SW 1271 (cell line): ENCODE measurements at regions not wholly inside any gene's neighbourhood (a gene's known extent, or its start where the extent isn't known, plus 50 kb on each side); places are given as distances from the start of the nearest gene placed in this dataset.
"Not testable (repeated sequence)": the region's sequence is repeated elsewhere in the genome, so short reads cannot be mapped to it uniquely, and the experiment has no call there.

Experiments used
- DNase-seq, 2 experiments: peaks; one replicate each; lab custom pipeline; 2025; lab: John Stamatoyannopoulos, UW

DNA sequence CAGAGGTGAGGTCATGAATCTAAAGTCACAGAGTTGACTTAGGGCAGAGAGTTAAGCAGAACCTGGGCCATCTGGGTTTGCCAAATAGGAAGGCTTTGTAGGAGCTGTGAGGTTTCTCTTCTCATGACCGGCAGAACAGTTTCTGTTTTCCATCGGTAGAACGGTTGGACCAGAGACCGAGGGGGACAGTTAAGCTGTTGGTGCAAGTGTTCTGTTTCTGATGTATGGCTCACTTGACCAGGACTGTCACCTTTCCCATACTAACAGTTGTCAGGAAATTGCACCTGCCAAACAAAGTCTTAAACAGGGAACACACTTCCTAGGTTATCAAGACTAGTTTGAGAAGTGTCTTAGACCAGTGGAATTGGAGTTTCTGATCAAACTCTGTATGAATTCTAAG lies 158.3 kb downstream of the PDCD6IP start:
- no peak for DNase-seq

- DNase-seq, result no peak
These were observed 158.7 kb downstream of the PDCD6IP start for GRCh38 chr3:33957176-33957575.

DNA sequence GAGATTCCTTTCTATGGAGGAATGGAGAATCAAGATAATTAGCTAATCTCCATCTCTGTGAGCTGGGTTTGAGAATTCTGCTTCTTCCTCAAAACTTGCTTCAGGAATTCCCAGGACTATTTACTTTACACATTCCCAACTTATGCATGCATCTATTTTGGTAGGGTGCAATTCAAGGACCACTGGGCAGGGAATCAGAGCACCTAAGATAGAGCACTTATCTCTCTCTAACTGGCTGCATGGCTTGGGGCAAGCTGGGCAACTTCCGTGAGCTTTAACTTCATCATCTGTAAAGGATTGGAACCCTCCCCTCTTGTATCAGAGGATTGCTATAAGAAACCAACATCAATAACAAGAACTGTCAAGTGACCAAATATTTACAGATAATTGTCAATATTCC lies 160.2 kb downstream of the PDCD6IP start:
- DNase-seq, result no peak

DNA sequence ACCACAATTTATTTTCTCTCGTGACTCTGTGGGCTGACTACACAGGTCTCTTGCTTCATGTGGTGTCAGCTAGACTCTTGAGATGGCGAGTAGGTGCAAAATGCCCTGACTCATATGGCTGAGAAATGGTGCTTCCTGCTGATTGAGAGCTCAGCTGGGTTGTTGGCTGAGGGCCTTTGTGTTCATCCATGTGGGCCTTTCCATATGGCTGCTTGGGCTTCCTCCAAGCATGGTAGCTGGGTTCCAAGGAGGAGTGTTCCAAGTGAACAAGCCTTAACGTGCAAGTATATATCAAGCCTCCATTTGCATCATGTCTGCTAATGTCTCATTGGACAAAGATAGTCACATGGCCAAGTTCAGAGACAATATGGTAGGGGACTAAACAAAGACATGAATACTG lies 164.0 kb downstream of the PDCD6IP start:
- DNase-seq, result no peak

GRCh38 chr3:33970180-33970579 lies 171.8 kb downstream of the PDCD6IP start:
- not testable (repeated sequence) for DNase-seq

- DNase-seq, result no peak
These were observed 172.6 kb downstream of the PDCD6IP start for GRCh38 chr3:33971055-33971454.

- DNase-seq, result no peak
These were observed 177.0 kb downstream of the PDCD6IP start for GRCh38 chr3:33975463-33975862.

GRCh38 chr3:33977227-33977626 lies 178.8 kb downstream of the PDCD6IP start:
- DNase-seq, result no peak

- DNase-seq, result peak in 1 of 2 experiments; percentile 57
These were observed 181.8 kb downstream of the PDCD6IP start for GRCh38 chr3:33980252-33980651.

- DNase-seq, result no peak
These were observed 183.9 kb downstream of the PDCD6IP start for GRCh38 chr3:33982269-33982798.

GRCh38 chr3:33982949-33983348 lies 184.5 kb downstream of the PDCD6IP start:
- not testable (repeated sequence) for DNase-seq

GRCh38 chr3:33989229-33989628 lies 190.8 kb downstream of the PDCD6IP start:
- no peak for DNase-seq

GRCh38 chr3:33991673-33992072 lies 193.2 kb downstream of the PDCD6IP start:
- no peak for DNase-seq

DNA sequence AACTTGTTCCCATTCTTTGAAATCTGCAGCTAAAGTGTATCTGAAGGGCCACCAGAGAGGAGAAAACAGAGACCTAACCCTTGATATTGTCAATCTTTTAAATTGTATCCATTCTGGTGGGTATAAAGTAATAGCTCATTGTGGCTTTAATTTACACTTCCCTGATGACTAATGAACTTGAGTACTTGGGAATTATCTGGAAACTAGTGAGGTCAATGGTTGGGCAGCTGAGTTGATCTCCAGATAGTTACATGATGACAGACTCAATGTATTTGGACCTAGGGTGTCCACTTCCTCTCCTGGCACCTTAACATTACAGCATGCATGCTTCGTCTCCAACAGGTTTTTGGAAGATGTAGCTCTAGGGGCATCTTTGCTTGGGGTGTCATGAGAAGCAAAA lies 195.2 kb downstream of the PDCD6IP start:
- DNase-seq, result no peak

DNA sequence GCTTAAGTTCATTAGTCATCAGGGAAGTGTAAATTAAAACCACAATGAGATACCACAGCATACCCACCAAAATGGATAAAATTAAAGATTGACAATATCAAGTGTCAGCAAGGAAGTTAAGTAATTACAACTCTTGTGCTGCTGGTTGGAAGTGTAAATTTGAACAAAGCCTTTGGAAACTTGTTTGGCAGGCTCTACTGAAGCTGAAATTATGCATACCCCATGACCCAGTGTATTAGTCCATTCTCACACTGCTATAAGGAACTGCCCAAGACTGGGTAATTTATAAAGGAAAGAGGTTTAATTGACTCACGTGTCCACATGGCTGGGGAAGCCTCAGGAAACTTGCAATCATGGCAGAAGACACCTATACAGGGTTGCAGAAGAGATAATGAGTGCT lies 196.1 kb downstream of the PDCD6IP start:
- DNase-seq, result no peak

DNA sequence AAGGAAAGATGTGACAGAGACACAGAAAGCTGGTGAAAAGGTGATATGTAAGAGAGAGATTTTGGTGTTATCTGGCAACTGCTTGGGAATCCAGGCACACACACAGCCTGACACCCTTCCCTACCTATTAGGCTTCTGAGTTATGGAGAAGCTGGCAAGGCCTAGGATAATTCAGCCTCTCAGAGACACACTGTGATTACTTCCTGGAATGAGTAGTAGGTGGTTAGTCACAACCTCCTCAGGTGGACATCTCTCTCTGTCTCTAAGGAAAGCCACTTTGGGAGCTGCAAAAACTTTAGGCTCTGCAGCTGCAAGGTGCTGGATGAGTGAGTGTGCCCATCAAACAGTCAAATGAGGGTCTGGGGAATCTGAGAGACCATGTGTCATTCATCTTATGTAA lies 201.9 kb downstream of the PDCD6IP start:
- DNase-seq, result no peak

GRCh38 chr3:34001022-34001421 lies 202.6 kb downstream of the PDCD6IP start:
- DNase-seq, result no peak

GRCh38 chr3:34001990-34002389 lies 203.6 kb downstream of the PDCD6IP start:
- no peak for DNase-seq

GRCh38 chr3:34002569-34003100 lies 204.2 kb downstream of the PDCD6IP start:
- DNase-seq, result no peak

- peak in 1 of 2 experiments; percentile 21 for DNase-seq
These were observed 207.5 kb downstream of the PDCD6IP start for GRCh38 chr3:34005886-34006285.

DNA sequence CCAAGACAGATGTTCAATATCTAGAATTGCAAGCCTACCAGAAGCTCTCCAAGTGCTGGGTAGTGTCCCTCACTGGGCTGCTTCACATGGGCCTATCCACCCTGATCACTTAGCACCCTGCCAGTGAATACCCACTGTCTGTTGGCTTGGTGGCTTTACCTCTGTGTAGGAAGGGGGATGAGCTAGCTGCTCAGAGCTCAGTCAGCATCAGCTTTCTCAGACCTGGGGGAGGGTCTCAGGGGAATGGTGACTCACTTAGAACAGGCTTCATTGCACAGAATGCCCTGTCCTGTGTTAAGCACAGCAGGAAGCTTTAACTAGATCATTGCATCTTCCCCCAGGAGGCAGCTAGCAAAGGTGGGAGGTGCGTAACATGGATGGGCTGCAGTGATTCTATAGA lies 209.8 kb downstream of the PDCD6IP start:
- no peak for DNase-seq

GRCh38 chr3:34008836-34009809 lies 210.7 kb downstream of the PDCD6IP start:
- DNase-seq, result no peak
